ENCODE measurements at regions not wholly inside any gene's neighbourhood (a gene's known extent, or its start where the extent isn't known, plus 50 kb on each side); places are given as distances from the start of the nearest gene placed in this dataset.

DNA sequence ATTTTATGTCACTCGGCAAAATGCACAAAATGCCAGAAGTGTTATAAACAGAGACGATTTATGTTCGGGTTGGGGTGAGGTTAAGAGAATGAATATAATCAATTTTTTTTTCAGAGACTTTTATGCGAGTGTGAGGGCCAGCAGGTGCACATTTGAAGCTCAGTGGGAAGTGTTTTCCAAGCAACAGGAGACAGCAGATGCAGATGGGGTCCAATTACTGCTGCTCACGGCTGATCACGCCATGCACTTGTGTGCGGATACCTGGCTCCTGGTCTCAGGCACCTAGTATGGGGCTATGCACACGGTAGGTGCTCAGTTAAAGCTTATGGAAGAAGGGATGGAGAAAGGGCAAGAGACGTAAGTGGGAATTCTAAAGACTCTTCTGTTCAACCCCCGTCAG lies 249.1 kb downstream of the MIAT start:
- Histone ChIP-seq H3K4me3 (no peak overlapping the region), H3K4me1 (ENCODE audit: low read depth) (no peaks in the 10 kb centered on the region), H3K9me3 (no peaks in the 10 kb centered on the region), H3K36me3 (ENCODE audit: low read depth) (no peaks in the 10 kb centered on the region)
- DNase-seq (no peak), ATAC-seq (no peak)
- no peak for TF ChIP-seq CTCF (IDR thresholded peaks at IDR 0.05)
- intact Hi-C loops (cut with DNase I, micrococcal nuclease): no loop called here

GRCh38 chr22:26907366-26907765 lies 250.0 kb downstream of the MIAT start:
- H3K36me3 ChIP-seq (ENCODE audit: low read depth): no peaks in the 10 kb centered on the region
- intact Hi-C loops (cut with DNase I, micrococcal nuclease): no loop called here
- no peak for TF ChIP-seq CTCF (IDR thresholded peaks at IDR 0.05)
- H3K4me1 ChIP-seq (ENCODE audit: low read depth): no peaks in the 10 kb centered on the region
- H3K4me3 ChIP-seq: no peak overlapping the region
- no peak for DNase-seq
- H3K9me3 ChIP-seq: no peaks in the 10 kb centered on the region
- no peak for ATAC-seq

GRCh38 chr22:26910845-26911244 lies 253.5 kb downstream of the MIAT start:
- no peak for DNase-seq
- no peaks in the 10 kb centered on the region for H3K9me3 ChIP-seq
- H3K4me1 ChIP-seq (ENCODE audit: low read depth): no peaks in the 10 kb centered on the region
- no peak for ATAC-seq
- intact Hi-C loops (cut with DNase I, micrococcal nuclease): no loop called here
- no peaks in the 10 kb centered on the region for H3K36me3 ChIP-seq (ENCODE audit: low read depth)
- no peak overlapping the region for H3K4me3 ChIP-seq
- no peak for TF ChIP-seq CTCF (IDR thresholded peaks at IDR 0.05)

GRCh38 chr22:26912655-26913345 lies 255.4 kb downstream of the MIAT start:
- ATAC-seq: no peak
- no peaks in the 10 kb centered on the region for H3K9me3 ChIP-seq
- no peak overlapping the region for H3K4me3 ChIP-seq
- no peaks in the 10 kb centered on the region for H3K4me1 ChIP-seq (ENCODE audit: low read depth)
- H3K36me3 ChIP-seq (ENCODE audit: low read depth): no peaks in the 10 kb centered on the region
- intact Hi-C loops (cut with DNase I, micrococcal nuclease): no loop called here
- no peak for TF ChIP-seq CTCF (IDR thresholded peaks at IDR 0.05)
- no peak for DNase-seq

DNA sequence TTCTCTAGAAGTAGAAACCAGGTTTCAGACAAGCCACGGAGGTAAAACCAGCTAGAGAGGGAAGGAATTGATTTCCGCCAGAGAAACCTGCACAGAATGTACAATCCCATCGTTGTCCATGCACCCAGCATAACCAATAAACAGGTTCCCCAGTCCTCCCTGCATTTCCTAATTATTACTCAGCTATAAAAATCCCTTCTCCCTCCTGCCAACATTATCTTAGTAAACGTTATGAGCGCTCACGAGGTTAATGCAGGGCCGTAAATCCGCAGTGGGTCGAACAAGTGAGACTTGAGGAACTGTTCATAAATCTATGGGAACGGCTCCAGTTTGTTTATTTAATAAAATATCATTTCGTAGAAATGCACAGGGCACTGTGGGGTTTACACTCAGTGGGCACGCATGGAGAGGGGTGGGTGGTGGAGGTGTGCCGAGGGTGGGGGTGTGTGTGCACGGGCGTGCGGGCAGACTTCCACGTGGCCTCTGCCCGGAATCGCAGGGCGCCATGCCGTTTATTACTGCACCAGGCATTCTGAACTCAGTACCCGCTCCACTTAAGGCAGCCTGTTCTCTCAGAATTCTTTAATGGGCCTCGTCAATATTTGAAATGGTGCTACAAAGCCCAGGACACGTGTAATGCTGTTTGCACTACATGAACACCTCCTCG lies 257.3 kb downstream of the MIAT start:
- intact Hi-C loops (cut with DNase I, micrococcal nuclease): no loop called here
- Histone ChIP-seq H3K36me3 (ENCODE audit: low read depth) (no peaks in the 10 kb centered on the region), H3K9me3 (no peaks in the 10 kb centered on the region), H3K4me1 (ENCODE audit: low read depth) (no peaks in the 10 kb centered on the region), H3K4me3 (no peak overlapping the region)
- no peak for DNase-seq
- no peak for TF ChIP-seq CTCF (IDR thresholded peaks at IDR 0.05)
- ATAC-seq: no peak
